Activated B cell treated with CpG ODN at 0.5 μM for 24 hours (primary cell): ENCODE measurements at regions not wholly inside any gene's neighbourhood (a gene's known extent, or its start where the extent isn't known, plus 50 kb on each side); places are given as distances from the start of the nearest gene placed in this dataset.

Experiments used
- ATAC-seq: fragments of 200-7000 bp; cut with Tn5 transposase; one replicate; pipeline ENCODE4 v1.10.0; 2021; ENCODE audit warnings: low read depth, mild to moderate bottlenecking, moderate library complexity
- CTCF ChIA-PET: fragments of 350-600 bp; sonication (Branson Sonifier 250); formaldehyde crosslinking; loops from one replicate; lab custom pipeline; 2021; ENCODE audit warnings: antibody characterized with exemption; lab: Charles Lee
- POLR2A ChIA-PET: fragments of 350-600 bp; sonication (Branson Sonifier 250); formaldehyde crosslinking; loops from one replicate; lab custom pipeline; 2021; ENCODE audit warnings: antibody characterized with exemption; lab: Charles Lee
- DNase-seq: peaks from one replicate; pipeline ENCODE4 v3.0.0; 2022
- H3K27ac Mint-ChIP-seq: one replicate; pipeline ENCODE4 v1.8.0; 2020; ENCODE audit warnings: mixed read lengths
- H3K27me3 Mint-ChIP-seq: one replicate; pipeline ENCODE4 v1.8.0; 2021; ENCODE audit warnings: mixed read lengths
- H3K36me3 Mint-ChIP-seq: one replicate; pipeline ENCODE4 v1.8.0; 2021; ENCODE audit warnings: low read depth, mixed read lengths
- H3K4me1 Mint-ChIP-seq: one replicate; pipeline ENCODE4 v1.8.0; 2021; ENCODE audit warnings: mixed read lengths
- H3K4me3 Mint-ChIP-seq: one replicate; pipeline ENCODE4 v1.8.0; 2020; ENCODE audit warnings: mild to moderate bottlenecking, mixed read lengths
- H3K9me3 Mint-ChIP-seq: one replicate; pipeline ENCODE4 v1.8.0; 2020; ENCODE audit warnings: mixed read lengths
- intact Hi-C: fragments of 100-400 bp; cut with micrococcal nuclease; formaldehyde crosslinking; loops from one replicate; pipeline ENCODE4 v1.15.1; 2024
- TF ChIP-seq, protein P1 (sequence below): fragments of 200-600 bp; IDR thresholded peaks from one replicate; pipeline ENCODE4 v1.8.0; 2022; ENCODE audit warnings: antibody characterized with exemption, mild to moderate bottlenecking

DNA sequence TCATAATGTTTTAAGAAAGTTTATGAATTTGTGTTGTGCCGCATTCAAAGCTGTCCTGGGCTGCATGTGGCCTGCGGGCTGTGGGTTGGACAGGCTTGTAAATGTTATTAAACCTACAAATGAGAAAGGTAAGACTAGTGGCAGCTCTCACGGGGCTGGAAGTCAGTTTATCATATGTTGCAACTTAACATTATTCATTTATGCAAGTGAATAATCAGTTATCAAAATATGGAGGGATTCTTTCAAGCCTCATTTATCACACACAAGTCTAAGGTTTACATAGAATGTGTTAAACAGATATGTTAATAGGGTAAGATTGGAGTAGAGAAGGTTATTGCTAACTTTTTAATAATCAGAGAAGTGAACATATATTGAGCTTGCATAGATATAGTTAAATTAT is 442.5 kb upstream of the RGS6 start:
- Mint-ChIP-seq H3K9me3 (no peaks in the 10 kb centered on the region), H3K36me3 (peaks cover 29% of the 10 kb centered on the region), H3K4me1 (peaks cover 21% of the 10 kb centered on the region), H3K27me3 (no peaks in the 10 kb centered on the region), H3K4me3 (no peak overlapping the region), H3K27ac (no peak overlapping the region)
- DNase-seq (no peak), ATAC-seq (no peak)
- CTCF ChIA-PET, result no interaction called here
- intact Hi-C loops, result loop anchor here (5.0 kb wide), 1 partner anchor 47 kb away; no protein-coding TSS in a partner anchor
- POLR2A ChIA-PET, result interaction anchor here (0.6 kb wide), 1 partner anchor 170 kb away, joined by 3 read pairs; no protein-coding TSS in a partner anchor
- TF ChIP-seq, protein P1, sequence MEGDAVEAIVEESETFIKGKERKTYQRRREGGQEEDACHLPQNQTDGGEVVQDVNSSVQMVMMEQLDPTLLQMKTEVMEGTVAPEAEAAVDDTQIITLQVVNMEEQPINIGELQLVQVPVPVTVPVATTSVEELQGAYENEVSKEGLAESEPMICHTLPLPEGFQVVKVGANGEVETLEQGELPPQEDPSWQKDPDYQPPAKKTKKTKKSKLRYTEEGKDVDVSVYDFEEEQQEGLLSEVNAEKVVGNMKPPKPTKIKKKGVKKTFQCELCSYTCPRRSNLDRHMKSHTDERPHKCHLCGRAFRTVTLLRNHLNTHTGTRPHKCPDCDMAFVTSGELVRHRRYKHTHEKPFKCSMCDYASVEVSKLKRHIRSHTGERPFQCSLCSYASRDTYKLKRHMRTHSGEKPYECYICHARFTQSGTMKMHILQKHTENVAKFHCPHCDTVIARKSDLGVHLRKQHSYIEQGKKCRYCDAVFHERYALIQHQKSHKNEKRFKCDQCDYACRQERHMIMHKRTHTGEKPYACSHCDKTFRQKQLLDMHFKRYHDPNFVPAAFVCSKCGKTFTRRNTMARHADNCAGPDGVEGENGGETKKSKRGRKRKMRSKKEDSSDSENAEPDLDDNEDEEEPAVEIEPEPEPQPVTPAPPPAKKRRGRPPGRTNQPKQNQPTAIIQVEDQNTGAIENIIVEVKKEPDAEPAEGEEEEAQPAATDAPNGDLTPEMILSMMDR, result no peak

DNA sequence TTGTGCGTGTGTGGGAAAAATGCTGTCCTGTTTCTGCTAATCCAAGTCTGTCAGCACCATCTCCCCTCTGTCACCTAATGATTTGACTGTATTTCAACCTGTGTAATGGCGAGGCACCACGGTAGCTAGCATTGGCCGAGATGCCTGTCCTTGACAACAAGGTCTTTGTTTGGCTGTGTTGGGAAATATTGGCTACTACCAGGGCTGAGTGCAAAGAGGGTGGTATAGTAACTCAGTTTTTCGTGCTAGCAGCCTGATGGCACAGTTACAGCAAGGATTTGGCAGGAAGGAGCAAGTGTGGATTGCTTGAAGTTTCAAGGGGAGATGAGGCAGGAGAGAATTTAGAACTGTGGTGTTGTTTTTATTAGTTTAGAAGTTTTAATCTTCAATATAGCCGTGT is 440.3 kb upstream of the RGS6 start:
- Mint-ChIP-seq H3K27ac (no peak overlapping the region), H3K4me3 (no peak overlapping the region), H3K4me1 (peaks cover 21% of the 10 kb centered on the region), H3K27me3 (no peaks in the 10 kb centered on the region), H3K36me3 (peaks cover 27% of the 10 kb centered on the region), H3K9me3 (peaks cover 2% of the 10 kb centered on the region)
- ChIA-PET POLR2A (no interaction called here), CTCF (no interaction called here)
- ATAC-seq (no peak), DNase-seq (no peak)
- intact Hi-C loops, result no loop called here
- TF ChIP-seq, protein P1, result no peak

DNA sequence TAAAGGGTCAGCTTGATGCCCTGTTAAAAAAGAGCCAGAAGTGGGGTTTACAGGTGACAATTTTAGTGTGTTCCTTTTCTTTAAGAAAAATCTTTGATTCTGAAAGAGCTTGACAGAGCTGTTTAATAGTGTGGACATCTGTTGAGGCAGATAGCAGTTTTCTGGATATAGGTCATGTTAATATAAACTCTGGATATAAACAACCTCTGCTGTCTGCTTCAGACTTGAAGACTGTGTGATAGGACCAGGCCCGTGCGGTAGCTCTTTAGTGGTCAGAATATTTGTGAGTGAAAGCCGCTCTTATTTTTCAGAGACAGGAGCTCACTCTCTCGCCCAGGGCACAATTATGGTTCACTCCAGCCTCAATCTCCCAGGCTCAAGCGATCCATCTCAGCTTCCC is 439.9 kb upstream of the RGS6 start:
- ChIA-PET CTCF (no interaction called here), POLR2A (no interaction called here)
- Mint-ChIP-seq H3K36me3 (peaks cover 24% of the 10 kb centered on the region), H3K4me3 (no peak overlapping the region), H3K9me3 (peaks cover 2% of the 10 kb centered on the region), H3K4me1 (peaks cover 19% of the 10 kb centered on the region), H3K27ac (no peak overlapping the region), H3K27me3 (no peaks in the 10 kb centered on the region)
- TF ChIP-seq, protein P1, result no peak
- ATAC-seq (no peak), DNase-seq (no peak)
- intact Hi-C loops, result no loop called here

GRCh38 chr14:71497645-71498086 is 434.6 kb upstream of the RGS6 start:
- H3K9me3 Mint-ChIP-seq, result peaks cover 2% of the 10 kb centered on the region
- H3K36me3 Mint-ChIP-seq, result peaks cover 11% of the 10 kb centered on the region
- H3K4me1 Mint-ChIP-seq, result peaks cover 36% of the 10 kb centered on the region
- DNase-seq (no peak), ATAC-seq (peak; percentile 87)
- ChIA-PET POLR2A (interaction anchor here (1.0 to 1.1 kb wide), 2 partner anchors 11 to 57 kb away, joined by 3 read pairs; no protein-coding TSS in a partner anchor), CTCF (no interaction called here)
- TF ChIP-seq, protein P1, result no peak
- H3K27me3 Mint-ChIP-seq, result no peaks in the 10 kb centered on the region
- peak overlapping the region; percentile 8 for H3K4me3 Mint-ChIP-seq
- H3K27ac Mint-ChIP-seq, result peak overlapping the region; percentile 57
- intact Hi-C loops, result loop anchor here (2.0 kb wide), 2 partner anchors 57 to 175 kb away; no protein-coding TSS in a partner anchor

DNA sequence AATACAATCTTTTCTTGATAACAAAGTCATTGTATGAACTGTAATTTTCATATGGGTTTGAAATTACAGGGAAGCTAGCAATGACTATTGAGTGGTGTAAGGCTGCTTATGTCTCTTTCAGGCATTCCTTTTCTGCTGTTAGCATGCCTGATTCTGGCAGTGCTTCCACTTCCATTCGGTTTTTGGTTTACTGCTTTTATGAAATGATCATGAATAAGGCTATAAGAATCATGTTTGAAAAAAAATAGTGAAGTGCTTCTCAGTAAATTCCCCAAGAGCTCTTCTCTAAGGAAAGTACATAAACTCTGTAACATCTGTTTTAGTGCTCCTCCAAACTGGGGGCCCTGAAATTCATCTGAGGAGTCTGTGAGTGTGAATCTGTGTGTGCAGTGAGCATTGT is 434.0 kb upstream of the RGS6 start:
- ATAC-seq (peak; percentile 23), DNase-seq (no peak)
- peak overlapping the region; percentile 12 for H3K4me3 Mint-ChIP-seq
- peaks cover 2% of the 10 kb centered on the region for H3K9me3 Mint-ChIP-seq
- H3K27me3 Mint-ChIP-seq, result no peaks in the 10 kb centered on the region
- CTCF ChIA-PET, result interaction anchor here (0.9 kb wide), 1 partner anchor 95 kb away, joined by 3 read pairs; no protein-coding TSS in a partner anchor
- H3K27ac Mint-ChIP-seq, result peak overlapping the region; percentile 60
- intact Hi-C loops, result loop anchor here (2.0 kb wide), 1 partner anchor 175 kb away; no protein-coding TSS in a partner anchor
- TF ChIP-seq, protein P1, result no peak
- H3K4me1 Mint-ChIP-seq, result peaks cover 35% of the 10 kb centered on the region
- H3K36me3 Mint-ChIP-seq, result peaks cover 11% of the 10 kb centered on the region
- POLR2A ChIA-PET, result interaction anchor here (1.0 to 1.1 kb wide), 2 partner anchors 10 to 56 kb away, joined by 3 read pairs; no protein-coding TSS in a partner anchor
